CD4-positive, alpha-beta T cell treated with Interleukin-2 at 100 ng/mL for 4 hours (primary cell): ENCODE measurements at regions not wholly inside any gene's neighbourhood (a gene's known extent, or its start where the extent isn't known, plus 50 kb on each side); places are given as distances from the start of the nearest gene placed in this dataset.
"Not testable (repeated sequence)": the region's sequence is repeated elsewhere in the genome, so short reads cannot be mapped to it uniquely, and the experiment has no call there.

Source experiments
- DNase-seq: peaks from one replicate; pipeline ENCODE4 v3.0.0-alpha.2; 2020; ENCODE audit warnings: low spot score

DNA sequence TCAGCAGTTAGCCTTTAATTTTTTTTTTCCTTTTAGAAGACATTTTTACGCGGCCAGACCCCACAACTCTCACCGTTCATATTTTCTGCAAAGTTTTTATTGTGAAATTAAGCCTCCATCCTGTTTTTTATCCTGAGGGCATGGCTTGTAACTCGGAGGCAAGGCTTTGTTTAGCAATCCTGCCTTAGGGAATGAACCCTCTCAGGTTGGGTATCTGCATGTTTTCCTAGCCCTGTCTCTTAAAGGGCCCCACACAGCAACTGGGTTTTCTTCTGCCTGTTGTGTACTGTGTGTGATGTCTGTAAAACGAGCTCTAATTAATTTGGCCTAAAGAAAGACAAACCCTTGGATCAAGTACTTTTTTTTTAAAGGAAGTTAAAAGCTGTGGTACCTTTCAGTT lies 130.2 kb upstream of the COBL start:
- DNase-seq, result no peak

DNA sequence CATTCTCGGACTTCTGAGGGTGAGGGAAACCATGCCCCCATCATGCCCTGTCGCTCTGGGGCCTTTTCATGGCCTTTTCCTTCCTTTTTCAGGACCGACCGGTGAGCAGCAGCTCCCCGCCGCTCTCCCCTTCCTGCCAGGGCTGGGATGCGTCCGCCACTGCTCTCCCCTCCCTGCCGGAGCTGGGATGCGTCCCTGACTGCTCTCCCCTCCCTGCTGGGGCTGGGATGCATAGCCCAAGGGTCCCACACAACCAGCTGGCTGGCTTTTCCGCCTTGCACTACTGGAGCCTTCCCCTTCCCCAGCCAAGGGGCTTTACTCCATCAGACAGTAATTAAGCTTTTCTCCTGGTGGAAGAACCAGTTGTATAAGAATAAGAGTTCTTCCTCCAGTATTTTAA lies 129.7 kb upstream of the COBL start:
- DNase-seq, result no peak

DNA sequence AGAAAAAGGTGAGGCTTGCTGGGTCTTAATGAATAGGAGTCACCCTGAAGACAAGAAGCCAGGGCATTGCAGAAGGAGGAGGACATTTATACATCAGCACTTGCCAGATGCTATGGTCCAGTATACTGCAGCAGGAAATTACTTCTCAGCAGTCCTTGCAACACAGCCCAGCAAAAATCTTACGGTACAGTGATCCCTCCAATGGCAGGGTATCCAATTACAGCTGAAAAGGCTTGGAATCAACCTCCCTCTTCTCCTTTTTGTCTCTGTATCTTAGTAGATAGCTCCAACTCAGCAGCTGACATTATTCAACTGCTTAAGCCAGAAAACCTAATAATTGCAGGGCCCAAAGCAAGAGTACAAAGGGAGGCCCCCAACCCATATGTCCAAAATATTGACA lies 128.3 kb upstream of the COBL start:
- DNase-seq, result no peak

DNA sequence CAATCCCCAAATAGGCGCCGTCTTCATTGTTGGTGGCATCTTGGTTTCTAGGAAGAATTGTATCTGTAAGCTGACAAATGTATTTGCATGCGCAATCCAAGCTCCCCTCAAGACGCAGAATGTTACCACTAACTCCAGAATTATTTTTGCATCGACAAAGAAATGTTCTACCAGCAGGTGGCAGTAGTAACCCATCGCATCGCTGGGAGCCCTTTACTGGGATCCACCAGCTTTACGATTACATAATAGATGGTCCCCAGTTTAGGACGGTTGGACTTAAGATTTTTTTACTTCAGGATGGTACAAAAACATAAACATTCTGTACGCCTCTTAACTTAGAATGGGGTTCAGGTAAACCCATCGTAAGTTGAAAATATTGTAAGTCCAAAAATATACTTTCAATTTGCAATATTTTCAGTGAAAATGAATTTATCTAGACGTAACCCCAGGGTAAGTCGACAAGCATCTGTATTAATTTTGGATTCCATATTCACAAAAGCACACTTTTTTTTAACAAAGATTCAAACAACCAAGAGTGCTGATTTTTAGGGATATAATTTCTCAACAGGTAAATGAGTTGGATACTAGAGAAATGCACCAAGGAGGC lies 114.0 kb upstream of the COBL start:
- DNase-seq, result peak; percentile 37

DNA sequence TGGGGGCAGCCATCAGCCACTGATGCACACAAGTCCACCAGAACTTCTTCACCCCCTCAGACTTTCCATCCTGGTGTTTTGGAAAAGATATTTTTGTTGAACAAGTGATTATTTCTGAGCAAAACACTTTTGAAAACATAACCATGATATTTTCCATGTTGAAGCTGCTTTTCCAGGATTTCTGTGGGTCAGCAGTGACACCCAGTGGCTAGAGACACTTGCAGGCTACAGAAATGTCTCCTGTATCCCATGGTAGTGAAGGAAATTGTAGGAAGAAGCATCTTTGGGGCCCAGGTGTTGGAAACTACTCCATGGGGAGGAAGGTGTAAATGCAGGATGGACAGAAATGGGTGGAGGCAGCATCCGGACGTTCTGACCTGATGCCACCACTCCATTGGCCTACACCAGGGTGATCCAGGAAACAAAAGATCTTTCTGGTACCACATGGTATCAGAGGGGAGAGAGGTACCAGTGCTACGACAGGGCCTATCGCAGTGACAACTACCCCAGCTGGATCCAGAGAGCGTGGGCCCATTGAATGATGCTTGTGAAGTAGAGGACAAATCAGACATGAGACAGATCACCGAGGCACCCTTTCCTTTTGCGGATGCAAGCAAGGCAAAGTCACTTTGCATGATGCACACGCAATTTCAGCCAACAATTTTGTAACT lies 111.7 kb upstream of the COBL start:
- DNase-seq, result no peak

DNA sequence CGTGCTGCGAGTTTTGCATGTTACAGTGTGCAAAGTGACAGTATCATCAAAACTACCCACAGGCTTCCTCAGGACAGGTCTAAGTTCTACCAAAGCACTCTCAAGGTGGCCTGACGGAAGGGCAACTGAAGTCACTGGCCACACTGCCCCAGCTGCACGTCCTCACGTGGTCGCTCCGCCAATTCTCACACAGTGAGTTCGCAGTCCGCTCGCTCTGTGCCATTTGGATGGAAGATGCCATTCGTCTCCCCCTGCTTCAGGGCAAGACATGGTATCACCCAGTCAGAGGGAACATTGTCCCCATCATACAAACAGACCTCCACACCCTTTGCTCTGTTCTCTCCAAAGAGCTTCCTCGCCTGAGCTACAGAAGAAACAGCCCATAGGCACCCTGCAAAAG lies 109.6 kb upstream of the COBL start:
- no peak for DNase-seq

DNA sequence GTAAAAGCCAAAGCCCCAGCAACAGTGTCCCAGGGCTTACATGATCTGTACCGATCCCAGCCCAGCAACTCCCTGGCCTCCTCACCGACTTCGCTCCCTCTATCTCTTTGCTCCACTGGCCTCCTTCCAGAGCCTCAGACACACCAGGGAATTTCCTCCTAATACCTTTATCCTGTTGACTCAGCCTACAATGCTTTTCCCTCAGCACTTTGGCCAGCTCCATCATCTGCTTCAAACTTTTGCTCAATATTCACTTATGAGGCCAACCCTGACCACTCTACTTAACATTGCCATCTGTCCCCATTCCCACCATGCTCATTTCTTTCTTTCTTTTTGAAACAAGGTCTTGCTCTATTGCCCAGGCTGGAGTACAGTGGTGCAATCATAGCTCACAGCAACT lies 93.3 kb upstream of the COBL start:
- not testable (repeated sequence) for DNase-seq

DNA sequence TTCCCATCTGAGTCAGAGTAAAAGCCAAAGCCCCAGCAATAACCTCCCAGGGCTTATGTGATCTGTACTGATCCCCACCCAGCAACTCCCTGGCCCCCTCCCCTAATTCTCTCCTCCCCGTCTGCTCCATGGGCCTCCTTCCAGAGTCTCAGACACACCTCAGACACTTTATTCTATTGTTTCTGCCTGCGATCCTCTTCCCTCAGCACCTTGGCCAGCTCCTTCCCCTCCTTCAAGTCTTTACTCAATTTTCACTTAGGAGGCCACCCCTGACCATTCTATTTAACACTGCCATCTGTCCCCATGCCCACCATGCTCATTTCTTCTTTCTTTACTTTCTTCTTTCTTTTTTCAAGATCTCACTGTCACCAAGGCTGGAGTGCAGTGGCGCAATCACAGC lies 81.0 kb upstream of the COBL start:
- not testable (repeated sequence) for DNase-seq

DNA sequence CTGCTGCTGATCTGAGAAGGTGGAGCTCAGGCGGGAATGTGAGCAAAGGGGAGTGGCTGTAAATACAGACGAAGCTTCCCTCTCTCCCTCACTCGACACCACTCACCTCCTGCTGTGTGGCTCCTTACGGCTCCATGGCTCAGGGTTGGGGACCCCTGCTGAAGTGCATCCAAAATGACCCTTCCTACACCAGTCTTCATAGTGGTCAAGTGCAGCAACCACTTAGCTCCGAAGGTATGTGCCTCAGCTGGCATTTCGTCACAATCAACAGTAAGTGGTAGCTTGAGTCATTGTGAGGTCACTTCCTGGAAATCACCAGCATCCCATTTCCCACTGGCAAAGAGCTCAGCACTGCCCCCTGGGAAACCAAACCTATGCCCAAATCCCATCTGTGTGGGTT lies 76.4 kb upstream of the COBL start:
- DNase-seq, result not testable (repeated sequence)

DNA sequence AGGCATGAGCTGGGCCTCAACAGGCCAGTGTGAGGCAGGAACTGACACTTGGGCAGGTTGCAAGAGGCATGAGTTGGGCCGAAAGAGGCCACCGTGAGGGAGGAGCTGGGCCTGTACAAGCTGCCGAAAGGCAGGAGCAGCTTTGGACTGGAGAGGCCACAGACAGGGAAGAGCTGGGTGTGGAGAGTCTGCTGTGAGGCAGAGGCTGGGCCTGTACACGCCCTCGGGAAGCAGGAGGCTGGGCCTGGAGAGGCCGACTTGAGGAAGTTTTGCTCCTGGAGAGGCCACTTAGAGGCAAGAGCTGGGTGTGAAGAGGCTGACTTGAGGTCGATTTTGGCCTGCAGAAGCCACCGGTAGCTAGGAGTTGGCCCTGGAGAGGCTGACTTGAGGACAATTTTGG lies 73.3 kb upstream of the COBL start:
- not testable (repeated sequence) for DNase-seq

DNA sequence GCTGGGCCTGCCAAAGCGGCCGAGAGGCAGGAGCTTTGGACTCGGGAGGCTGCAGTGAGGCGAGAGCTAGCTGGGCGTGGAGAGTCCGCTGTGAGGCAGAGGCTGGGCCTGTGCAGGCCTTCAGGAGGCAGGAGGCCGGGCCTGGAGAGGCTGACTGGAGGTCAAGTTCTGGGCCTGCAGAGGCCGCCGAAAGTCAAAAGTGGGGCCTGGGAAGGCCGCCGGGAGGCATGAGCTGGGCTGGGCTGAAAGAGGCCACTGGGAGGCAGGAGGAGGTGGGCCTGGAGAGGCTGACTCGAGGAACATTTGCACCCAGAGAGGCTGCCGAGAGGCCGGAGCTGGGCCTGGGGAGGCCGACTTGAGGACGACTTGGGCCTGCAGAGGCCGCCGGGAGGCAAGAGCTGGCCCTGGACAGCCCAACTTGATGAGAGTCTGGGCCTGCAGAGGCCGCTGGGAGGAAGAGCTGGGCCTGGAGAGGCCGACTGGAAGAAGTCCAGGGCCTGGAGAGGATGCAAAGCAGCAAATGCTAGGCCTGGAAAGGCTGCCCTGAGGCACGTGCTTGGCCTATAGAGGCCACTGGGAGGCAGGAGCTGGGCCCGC lies 72.7 kb upstream of the COBL start:
- not testable (repeated sequence) for DNase-seq

DNA sequence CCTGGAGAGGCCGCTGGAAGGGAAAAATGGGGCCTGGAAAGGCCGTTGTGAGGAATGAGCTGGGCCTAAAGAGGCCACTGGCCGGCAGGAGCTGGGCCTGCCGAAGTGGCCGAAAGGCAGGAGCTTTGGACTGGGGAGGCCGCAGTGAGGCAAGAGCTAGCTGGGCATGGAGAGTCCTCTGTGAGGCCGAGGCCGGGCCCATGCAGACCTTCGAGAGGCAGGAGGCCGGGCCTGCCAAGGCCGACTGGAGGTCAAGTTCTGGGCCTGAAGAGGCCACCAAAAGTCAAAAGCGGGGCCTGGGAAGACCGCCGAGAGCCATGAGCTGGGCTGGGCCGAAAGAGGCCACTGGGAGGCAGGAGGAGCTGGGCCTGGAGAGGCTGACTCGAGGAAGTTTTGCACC lies 71.6 kb upstream of the COBL start:
- not testable (repeated sequence) for DNase-seq

DNA sequence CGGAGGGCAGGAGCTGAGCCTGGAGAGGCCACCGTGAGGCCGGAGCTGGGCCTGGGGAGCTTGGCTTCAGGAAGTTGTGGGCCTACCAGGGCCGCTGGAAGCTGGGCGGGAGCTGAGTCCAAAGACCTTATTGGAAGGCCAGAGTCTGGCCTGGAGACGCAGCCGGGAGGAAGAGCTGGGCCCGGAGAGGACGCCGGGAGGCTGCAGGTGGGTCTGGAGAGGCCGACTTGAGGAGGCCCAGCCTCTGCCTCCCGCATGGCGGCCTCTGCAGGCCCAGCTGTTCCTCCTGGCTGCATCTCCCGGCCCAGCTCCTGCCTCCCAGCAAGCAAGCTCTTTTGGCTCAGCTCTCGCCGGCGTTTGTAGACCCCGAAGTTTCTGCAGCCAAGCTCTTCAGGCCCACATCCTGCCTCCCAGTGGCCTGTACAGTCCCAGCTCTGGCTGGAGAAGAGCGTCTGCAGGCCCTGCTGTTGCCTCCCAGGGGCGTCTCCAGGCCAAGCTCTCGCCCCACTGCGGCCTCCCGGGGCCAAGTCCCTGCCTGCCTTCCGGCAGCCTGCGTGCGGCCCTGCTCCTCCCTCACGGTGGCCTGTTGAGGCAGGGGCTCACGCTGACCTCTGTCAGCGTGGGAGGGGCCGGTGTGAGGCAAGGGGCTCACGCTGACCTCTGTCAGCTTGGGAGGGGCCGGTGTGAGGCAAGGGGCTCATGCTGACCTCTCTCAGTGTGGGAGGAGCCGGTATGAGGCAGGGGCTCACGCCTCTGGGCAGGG lies 70.4 kb upstream of the COBL start:
- not testable (repeated sequence) for DNase-seq

DNA sequence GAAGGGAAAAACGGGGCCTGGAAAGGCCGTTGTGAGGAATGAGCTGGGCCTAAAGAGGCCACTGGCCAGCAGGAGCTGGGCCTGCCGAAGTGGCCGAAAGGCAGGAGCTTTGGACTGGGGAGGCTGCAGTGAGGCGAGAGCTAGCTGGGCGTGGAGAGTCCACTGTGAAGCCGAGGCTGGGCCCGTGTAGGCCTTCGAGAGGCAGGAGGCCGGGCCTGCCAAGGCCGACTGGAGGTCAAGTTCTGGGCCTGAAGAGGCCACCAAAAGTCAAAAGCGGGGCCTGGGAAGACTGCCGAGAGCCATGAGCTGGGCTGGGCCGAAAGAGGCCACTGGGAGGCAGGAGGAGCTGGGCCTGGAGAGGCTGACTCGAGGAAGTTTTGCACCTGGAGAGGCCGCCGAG lies 69.6 kb upstream of the COBL start:
- not testable (repeated sequence) for DNase-seq

DNA sequence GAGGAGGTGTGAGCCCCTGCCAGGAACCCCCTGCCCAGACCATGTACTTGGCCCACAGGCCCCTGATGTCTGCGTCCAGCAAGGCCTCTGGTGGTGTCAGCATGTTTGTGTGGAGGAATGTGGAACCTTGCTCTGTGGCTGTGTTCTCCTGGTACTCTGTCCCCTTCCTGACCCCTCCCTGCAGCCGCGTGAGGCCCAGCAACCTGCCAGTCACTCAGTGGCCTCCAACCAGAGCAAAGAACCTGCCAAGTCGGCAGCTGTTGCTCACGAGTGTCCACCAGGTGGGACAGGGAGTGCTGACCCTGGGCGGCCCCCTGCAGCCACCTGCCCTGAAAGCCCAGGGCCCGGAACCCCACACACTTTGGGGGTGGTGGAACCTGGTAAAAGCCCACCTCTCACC lies 65.6 kb upstream of the COBL start:
- DNase-seq, result not testable (repeated sequence)

DNA sequence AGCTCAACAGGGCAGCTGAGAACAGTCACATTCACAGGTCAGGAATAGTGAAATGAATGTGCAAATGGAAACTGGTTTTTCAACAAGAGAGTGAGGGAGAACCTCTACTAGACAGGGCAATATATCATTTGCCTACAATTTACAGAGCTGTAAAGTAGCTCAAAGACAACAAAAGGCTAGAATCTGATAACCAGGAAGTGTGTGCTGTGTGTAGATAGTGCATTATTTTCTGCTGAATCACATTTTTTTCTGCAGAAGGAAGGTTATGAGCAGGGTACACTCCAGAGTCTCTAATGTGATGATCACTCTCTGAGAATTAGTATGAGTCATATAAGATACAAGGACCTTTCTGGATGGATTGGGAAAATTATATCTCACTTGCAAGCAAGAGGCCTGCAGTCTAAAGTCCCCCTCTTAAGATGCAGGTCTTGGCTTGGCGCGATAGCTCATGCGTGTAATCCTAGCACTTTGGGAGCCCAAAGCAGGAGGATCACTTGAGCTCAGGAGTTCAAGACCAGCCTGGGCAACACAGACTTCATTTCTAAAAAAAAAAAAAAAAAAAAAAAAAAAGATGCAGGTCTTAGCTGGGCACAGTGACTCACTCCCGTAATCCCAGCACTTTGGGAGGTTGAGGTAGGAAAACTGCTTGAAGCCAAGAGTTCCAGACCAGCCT lies 59.9 kb upstream of the COBL start:
- no peak for DNase-seq

DNA sequence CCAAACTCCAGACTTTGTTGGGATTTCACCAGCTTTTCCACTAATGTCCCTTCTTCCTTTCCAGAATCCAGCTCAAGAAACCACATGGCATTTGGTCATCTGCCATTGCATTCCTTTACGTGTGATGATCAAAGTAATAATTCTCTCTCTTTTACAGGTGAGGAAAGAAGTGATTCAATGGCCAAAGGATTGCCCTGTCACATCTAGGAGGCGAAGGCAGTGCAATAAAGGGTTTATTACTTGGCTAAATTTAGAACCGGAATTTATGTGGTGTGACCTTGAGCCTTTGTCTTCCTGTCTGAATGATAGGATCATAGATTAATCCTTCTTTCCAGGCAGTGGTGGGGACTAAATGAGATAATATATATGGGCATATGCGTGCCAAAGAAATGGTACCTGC lies 58.3 kb upstream of the COBL start:
- DNase-seq, result no peak

DNA sequence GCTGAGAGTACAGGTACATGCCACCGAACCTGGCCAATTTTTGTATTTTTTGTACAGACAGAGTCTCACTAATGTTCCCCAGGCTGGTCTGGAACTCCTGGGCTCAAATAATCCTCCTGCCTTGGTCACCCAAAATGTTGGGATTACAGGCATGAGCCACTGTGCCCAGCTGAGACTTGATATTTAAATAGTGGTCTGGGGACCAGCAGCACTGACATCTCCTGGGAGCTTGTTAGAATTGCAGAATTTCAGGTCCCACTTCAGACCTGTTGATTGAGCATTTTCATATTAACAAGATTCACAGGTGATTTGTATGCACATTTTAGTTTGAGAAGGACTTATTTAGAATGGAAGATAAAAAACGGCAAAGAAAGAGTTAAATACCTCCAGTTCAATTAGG lies 57.0 kb upstream of the COBL start:
- not testable (repeated sequence) for DNase-seq

DNA sequence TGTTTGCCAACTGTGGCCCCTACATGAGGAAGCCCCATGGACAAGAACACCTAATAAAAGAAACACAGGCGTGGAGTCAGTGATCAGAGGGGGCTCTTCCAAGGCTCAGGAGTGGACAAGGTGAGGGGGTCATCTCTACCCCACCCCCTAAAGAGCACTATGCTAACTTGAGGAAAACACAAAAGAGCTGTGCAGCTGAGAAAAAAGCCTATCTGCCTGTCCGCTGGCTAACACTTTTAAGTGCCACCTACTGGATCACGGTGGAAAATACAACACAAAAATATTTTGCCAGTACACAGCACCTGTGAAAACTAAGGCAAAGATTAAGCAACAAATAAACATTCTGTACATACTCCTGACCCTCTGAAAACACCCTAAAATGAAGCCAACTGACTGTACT lies 53.1 kb upstream of the COBL start:
- no peak for DNase-seq

DNA sequence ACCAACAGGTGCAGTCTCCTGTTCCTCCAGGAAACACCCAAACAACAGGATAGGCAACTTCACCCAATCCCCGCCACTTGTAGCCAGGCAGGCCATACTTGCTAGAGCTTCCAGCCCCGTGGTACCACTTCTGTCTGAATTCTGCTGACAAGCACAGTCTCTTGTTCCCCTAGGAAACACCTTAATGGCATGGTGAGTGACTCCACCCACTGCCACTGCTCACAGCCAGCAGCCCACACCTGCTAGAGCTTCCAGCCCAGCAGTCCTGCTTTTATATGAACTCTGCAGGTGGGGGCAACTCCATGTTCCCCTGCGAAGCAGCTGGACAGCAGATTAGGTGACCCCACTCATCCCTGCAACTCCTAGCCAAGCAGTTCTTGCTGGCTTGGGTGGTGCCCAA lies 52.6 kb upstream of the COBL start:
- not testable (repeated sequence) for DNase-seq

DNA sequence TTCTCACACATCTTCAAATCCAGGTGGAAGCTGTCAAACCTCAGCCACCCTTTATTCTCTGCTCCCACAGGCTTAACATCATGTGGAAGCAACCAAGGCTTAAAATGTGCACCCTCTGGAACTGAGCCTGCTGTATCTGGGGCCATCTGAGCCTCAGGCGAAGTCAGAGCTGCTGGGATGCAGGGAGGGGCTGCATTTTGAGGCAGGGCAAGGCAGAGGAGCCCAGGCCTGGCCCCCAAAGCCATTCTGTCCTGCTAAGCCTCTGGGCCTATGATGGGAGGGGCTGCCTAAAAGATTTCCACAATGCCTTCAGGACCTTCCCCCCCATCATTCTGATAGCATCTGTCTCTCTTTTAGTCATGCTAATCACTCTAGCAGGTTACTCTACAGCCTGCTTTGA lies 51.7 kb upstream of the COBL start:
- DNase-seq, result no peak

DNA sequence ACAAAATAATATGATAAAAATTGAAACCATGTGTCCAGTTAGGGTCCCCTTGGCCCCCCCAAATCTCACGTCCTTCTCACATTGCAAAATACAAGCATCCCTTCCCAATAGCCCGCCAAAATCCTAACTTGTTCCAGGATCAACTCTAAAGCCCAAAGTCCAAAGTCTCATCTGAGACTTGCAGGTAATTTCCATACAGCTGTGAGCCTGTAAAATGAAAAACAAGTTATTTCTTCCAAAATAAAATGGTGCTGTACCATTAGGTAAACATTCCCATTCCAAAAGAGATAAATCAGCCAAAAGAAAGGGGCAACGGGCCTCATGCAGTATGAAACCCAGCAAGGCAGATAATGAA lies 51.0 kb upstream of the COBL start:
- DNase-seq, result no peak
